ENCODE measurements at regions not wholly inside any gene's neighbourhood (a gene's known extent, or its start where the extent isn't known, plus 50 kb on each side); places are given as distances from the start of the nearest gene placed in this dataset.

DNA sequence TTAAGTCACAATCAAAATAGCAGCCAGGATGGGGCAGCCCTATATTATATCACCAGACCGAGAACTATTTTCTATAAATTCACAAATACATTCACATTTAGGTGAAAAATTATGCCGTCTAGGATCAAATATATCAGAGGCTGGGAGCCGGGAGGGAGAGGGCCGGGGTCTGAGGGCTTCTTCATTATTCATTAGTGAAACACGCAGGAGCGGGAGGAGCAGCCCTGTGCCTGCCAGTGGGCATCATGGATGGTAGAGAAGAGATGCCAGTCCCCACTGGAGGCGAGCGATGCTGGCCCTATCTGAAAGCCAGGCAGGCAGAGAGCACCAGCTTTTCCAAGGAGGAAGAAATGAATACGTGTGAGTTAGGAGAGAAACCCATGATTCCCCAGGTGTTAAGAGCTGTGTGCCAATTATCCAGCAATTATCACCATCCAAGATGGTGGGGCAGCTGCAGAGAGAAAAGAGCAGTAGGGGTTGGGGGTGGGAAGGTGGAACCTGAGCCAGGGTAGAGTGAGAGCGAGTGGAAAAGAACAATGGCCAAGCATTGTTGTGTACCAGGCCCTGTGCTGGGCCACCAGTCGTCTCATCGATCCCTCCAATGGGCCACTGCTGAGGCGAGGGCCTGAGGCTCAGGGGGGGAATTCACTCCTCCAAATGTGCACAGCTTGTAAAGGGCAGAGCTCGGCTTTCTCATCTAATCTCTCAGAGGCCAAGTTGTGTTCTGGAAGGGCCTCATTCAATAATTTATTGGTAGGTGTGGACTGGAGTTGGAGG is 261.3 kb upstream of the TLE3 start:
- TF ChIP-seq, protein P1, sequence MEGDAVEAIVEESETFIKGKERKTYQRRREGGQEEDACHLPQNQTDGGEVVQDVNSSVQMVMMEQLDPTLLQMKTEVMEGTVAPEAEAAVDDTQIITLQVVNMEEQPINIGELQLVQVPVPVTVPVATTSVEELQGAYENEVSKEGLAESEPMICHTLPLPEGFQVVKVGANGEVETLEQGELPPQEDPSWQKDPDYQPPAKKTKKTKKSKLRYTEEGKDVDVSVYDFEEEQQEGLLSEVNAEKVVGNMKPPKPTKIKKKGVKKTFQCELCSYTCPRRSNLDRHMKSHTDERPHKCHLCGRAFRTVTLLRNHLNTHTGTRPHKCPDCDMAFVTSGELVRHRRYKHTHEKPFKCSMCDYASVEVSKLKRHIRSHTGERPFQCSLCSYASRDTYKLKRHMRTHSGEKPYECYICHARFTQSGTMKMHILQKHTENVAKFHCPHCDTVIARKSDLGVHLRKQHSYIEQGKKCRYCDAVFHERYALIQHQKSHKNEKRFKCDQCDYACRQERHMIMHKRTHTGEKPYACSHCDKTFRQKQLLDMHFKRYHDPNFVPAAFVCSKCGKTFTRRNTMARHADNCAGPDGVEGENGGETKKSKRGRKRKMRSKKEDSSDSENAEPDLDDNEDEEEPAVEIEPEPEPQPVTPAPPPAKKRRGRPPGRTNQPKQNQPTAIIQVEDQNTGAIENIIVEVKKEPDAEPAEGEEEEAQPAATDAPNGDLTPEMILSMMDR (IDR thresholded peaks at IDR 0.05; ENCODE audit: poor library complexity, severe bottlenecking) = no peak
- TF ChIP-seq, protein P2, sequence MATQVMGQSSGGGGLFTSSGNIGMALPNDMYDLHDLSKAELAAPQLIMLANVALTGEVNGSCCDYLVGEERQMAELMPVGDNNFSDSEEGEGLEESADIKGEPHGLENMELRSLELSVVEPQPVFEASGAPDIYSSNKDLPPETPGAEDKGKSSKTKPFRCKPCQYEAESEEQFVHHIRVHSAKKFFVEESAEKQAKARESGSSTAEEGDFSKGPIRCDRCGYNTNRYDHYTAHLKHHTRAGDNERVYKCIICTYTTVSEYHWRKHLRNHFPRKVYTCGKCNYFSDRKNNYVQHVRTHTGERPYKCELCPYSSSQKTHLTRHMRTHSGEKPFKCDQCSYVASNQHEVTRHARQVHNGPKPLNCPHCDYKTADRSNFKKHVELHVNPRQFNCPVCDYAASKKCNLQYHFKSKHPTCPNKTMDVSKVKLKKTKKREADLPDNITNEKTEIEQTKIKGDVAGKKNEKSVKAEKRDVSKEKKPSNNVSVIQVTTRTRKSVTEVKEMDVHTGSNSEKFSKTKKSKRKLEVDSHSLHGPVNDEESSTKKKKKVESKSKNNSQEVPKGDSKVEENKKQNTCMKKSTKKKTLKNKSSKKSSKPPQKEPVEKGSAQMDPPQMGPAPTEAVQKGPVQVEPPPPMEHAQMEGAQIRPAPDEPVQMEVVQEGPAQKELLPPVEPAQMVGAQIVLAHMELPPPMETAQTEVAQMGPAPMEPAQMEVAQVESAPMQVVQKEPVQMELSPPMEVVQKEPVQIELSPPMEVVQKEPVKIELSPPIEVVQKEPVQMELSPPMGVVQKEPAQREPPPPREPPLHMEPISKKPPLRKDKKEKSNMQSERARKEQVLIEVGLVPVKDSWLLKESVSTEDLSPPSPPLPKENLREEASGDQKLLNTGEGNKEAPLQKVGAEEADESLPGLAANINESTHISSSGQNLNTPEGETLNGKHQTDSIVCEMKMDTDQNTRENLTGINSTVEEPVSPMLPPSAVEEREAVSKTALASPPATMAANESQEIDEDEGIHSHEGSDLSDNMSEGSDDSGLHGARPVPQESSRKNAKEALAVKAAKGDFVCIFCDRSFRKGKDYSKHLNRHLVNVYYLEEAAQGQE (IDR thresholded peaks at IDR 0.05; ENCODE audit: borderline replicate concordance) = no peak
- TF ChIP-seq TAF1 (IDR thresholded peaks at IDR 0.05; ENCODE audit: low read depth) (no peak), EP300 (conservative IDR thresholded peaks at IDR 0.05; ENCODE audit: poor library complexity, severe bottlenecking) (no peak), RAD21 (conservative IDR thresholded peaks at IDR 0.05) (no peak), EZH2 (IDR thresholded peaks at IDR 0.05; ENCODE audit: borderline replicate concordance, insufficient read depth, low read length, poor library complexity, severe bottlenecking) (no peak), MXI1 (conservative IDR thresholded peaks at IDR 0.05; ENCODE audit: poor library complexity, severe bottlenecking) (no peak)

All from neural cell (in vitro differentiated cells).